ENCODE measurements at regions not wholly inside any gene's neighbourhood (a gene's known extent, or its start where the extent isn't known, plus 50 kb on each side); places are given as distances from the start of the nearest gene placed in this dataset.

GRCh38 chr9:90054810-90055209 is 450.0 kb downstream of the GADD45G start:
- Mint-ChIP-seq H3K9me3 (peaks cover 6% of the 10 kb centered on the region), H3K4me1 (no peaks in the 10 kb centered on the region), H3K4me3 (no peak overlapping the region), H3K27me3 (ENCODE audit: insufficient read depth) (peaks cover 4% of the 10 kb centered on the region), H3K27ac (no peak overlapping the region), H3K36me3 (ENCODE audit: low read depth) (no peaks in the 10 kb centered on the region)
- H3K9ac ChIP-seq (ENCODE audit: extremely low read depth, low read length, poor library complexity, severe bottlenecking), result no peak overlapping the region
- no peaks in the 10 kb centered on the region for H3K36me3 ChIP-seq (ENCODE audit: control insufficient read depth, insufficient read depth, low read length)
- no peaks in the 10 kb centered on the region for H3K9me3 ChIP-seq (ENCODE audit: control insufficient read depth, low read length)
- H3K27me3 ChIP-seq (ENCODE audit: control insufficient read depth, insufficient read depth, low read length, poor library complexity, severe bottlenecking), result no peaks in the 10 kb centered on the region
- TF ChIP-seq CTCF (conservative IDR thresholded peaks at IDR 0.05), result no peak
- no peak overlapping the region for H3K27ac ChIP-seq (ENCODE audit: low read depth, low read length)
- DNase-seq, result no peak
- H3K4me3 ChIP-seq (ENCODE audit: low read length), result no peak overlapping the region
- H3K4me1 ChIP-seq (ENCODE audit: control insufficient read depth, insufficient read depth, low read length), result no peaks in the 10 kb centered on the region

GRCh38 chr9:90055226-90055625 is 450.4 kb downstream of the GADD45G start:
- Mint-ChIP-seq H3K27ac (no peak overlapping the region), H3K4me3 (no peak overlapping the region), H3K4me1 (no peaks in the 10 kb centered on the region), H3K9me3 (peaks cover 6% of the 10 kb centered on the region), H3K27me3 (ENCODE audit: insufficient read depth) (peaks cover 4% of the 10 kb centered on the region), H3K36me3 (ENCODE audit: low read depth) (no peaks in the 10 kb centered on the region)
- Histone ChIP-seq H3K4me3 (ENCODE audit: low read length) (no peak overlapping the region), H3K36me3 (ENCODE audit: control insufficient read depth, insufficient read depth, low read length) (no peaks in the 10 kb centered on the region), H3K27me3 (ENCODE audit: control insufficient read depth, insufficient read depth, low read length, poor library complexity, severe bottlenecking) (no peaks in the 10 kb centered on the region), H3K27ac (ENCODE audit: low read depth, low read length) (no peak overlapping the region), H3K9me3 (ENCODE audit: control insufficient read depth, low read length) (no peaks in the 10 kb centered on the region), H3K9ac (ENCODE audit: extremely low read depth, low read length, poor library complexity, severe bottlenecking) (no peak overlapping the region), H3K4me1 (ENCODE audit: control insufficient read depth, insufficient read depth, low read length) (no peaks in the 10 kb centered on the region)
- no peak for TF ChIP-seq CTCF (conservative IDR thresholded peaks at IDR 0.05)
- DNase-seq, result no peak
- WGBS, 2 experiments (ENCODE audit: insufficient coverage in 1 of 2, insufficient read length in 1 of 2), result 91 to 100% methylated on average over 2 to 3 of the region's 3 CpGs

- H3K4me3 ChIP-seq (ENCODE audit: low read length), result no peak overlapping the region
- no peaks in the 10 kb centered on the region for H3K9me3 ChIP-seq (ENCODE audit: control insufficient read depth, low read length)
- Mint-ChIP-seq H3K27ac (no peak overlapping the region), H3K36me3 (ENCODE audit: low read depth) (no peaks in the 10 kb centered on the region), H3K27me3 (ENCODE audit: insufficient read depth) (peaks cover 3% of the 10 kb centered on the region), H3K4me1 (no peaks in the 10 kb centered on the region), H3K9me3 (peaks cover 6% of the 10 kb centered on the region), H3K4me3 (no peak overlapping the region)
- no peak overlapping the region for H3K9ac ChIP-seq (ENCODE audit: extremely low read depth, low read length, poor library complexity, severe bottlenecking)
- no peak overlapping the region for H3K27ac ChIP-seq (ENCODE audit: low read depth, low read length)
- 88 to 91% methylated on average over 2 to 3 of the region's 3 CpGs for WGBS, 2 experiments (ENCODE audit: insufficient coverage in 1 of 2, insufficient read length in 1 of 2)
- H3K4me1 ChIP-seq (ENCODE audit: control insufficient read depth, insufficient read depth, low read length), result no peaks in the 10 kb centered on the region
- TF ChIP-seq CTCF (conservative IDR thresholded peaks at IDR 0.05), result no peak
- no peaks in the 10 kb centered on the region for H3K36me3 ChIP-seq (ENCODE audit: control insufficient read depth, insufficient read depth, low read length)
- no peaks in the 10 kb centered on the region for H3K27me3 ChIP-seq (ENCODE audit: control insufficient read depth, insufficient read depth, low read length, poor library complexity, severe bottlenecking)
- DNase-seq, result no peak
Measured at GRCh38 chr9:90057361-90057760, 452.5 kb downstream of the GADD45G start.

Data from endodermal cell (in vitro differentiated cells).